NT2/D1 (cell line): ENCODE measurements at regions not wholly inside any gene's neighbourhood (a gene's known extent, or its start where the extent isn't known, plus 50 kb on each side); places are given as distances from the start of the nearest gene placed in this dataset.

Experiments
- DNase-seq: peaks from one replicate; pipeline ENCODE4 v3.0.0-alpha.2; 2011; ENCODE audit warnings: low read depth, low spot score
- H3K27me3 ChIP-seq: 2 replicates; pipeline ENCODE4 v1.6.0; 2011; ENCODE audit warnings: mild to moderate bottlenecking; ENCODE audit not compliant: insufficient read length, insufficient read depth
- H3K36me3 ChIP-seq: 2 replicates; pipeline ENCODE4 v1.6.1; 2011; ENCODE audit warnings: mild to moderate bottlenecking, low read length, mixed read lengths; ENCODE audit not compliant: insufficient read depth, insufficient read length
- H3K4me1 ChIP-seq: 2 replicates; pipeline ENCODE4 v1.5.1; 2011; ENCODE audit not compliant: insufficient read depth, insufficient read length
- H3K4me3 ChIP-seq: 2 replicates; pipeline ENCODE4 v1.5.1; 2011; ENCODE audit warnings: low read depth; ENCODE audit not compliant: insufficient read length
- H3K9ac ChIP-seq: 2 replicates; pipeline ENCODE4 v1.6.0; 2011; ENCODE audit warnings: low read depth; ENCODE audit not compliant: insufficient read length
- H3K9me3 ChIP-seq: 2 replicates; pipeline ENCODE4 v1.5.1; 2011; ENCODE audit warnings: mild to moderate bottlenecking, low read length; ENCODE audit not compliant: insufficient read depth
- SUZ12 ChIP-seq: IDR thresholded peaks from 2 replicates; pipeline ENCODE4 v1.6.1; 2011; ENCODE audit not compliant: insufficient read length, insufficient read depth; ENCODE audit errors: extremely low read depth
- YY1 ChIP-seq: IDR thresholded peaks from 2 replicates; pipeline ENCODE4 v1.6.1; 2011; ENCODE audit not compliant: insufficient read length, insufficient read depth
- ZNF274 ChIP-seq: IDR thresholded peaks from 2 replicates; pipeline ENCODE4 v1.6.1; 2011; ENCODE audit warnings: mild to moderate bottlenecking, low read depth, low read length

DNA sequence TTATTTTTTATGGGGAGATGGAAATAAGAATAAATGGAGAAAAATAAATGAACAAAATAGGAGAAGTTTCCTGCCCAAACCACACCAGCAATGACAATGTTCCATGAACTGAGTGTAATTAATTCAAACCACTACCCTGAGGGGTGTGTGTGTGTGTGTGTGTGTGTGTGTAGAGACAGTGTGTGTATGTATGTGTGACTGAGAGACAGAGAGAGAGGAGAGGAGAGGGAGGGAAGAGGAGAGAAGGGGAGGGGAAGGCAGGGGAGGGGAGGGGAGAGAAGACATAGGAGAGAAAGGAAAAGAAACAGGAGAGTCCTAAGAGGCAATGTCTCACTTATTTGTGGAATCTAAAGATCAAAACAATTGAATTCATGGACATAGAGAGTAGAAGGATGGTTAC is 65.0 kb upstream of the POU2AF1 start:
- H3K36me3 ChIP-seq = no peaks in the 10 kb centered on the region
- no peaks in the 10 kb centered on the region for H3K9me3 ChIP-seq
- no peak overlapping the region for H3K9ac ChIP-seq
- DNase-seq = no peak
- H3K4me3 ChIP-seq = no peak overlapping the region
- H3K27me3 ChIP-seq = no peaks in the 10 kb centered on the region
- TF ChIP-seq YY1 (no peak), SUZ12 (no peak), ZNF274 (no peak)
- H3K4me1 ChIP-seq = peaks cover 2% of the 10 kb centered on the region

DNA sequence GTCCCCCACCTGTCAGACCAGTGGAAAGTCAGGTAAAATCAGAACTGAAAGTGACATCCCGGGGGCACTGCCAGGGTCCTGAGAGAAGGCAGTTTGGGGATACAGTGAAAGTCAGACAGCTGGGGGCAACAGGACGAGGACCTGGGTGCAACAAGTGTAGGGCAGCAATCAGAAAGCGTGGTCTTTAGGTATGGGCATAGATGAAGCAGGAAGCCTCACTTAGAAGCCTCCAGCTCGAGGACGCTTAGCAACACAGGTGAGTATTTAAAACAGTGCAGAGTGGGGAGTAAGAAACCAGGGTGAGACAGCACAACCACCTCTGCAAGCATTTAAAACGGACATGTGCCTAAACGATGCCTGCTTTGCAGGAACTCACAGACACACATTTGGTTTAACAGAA is 64.6 kb upstream of the POU2AF1 start:
- Histone ChIP-seq H3K9me3 (no peaks in the 10 kb centered on the region), H3K36me3 (no peaks in the 10 kb centered on the region), H3K9ac (no peak overlapping the region), H3K4me3 (no peak overlapping the region), H3K4me1 (peaks cover 2% of the 10 kb centered on the region), H3K27me3 (no peaks in the 10 kb centered on the region)
- no peak for DNase-seq
- TF ChIP-seq SUZ12 = no peak
- no peak for TF ChIP-seq ZNF274
- TF ChIP-seq YY1 = no peak

DNA sequence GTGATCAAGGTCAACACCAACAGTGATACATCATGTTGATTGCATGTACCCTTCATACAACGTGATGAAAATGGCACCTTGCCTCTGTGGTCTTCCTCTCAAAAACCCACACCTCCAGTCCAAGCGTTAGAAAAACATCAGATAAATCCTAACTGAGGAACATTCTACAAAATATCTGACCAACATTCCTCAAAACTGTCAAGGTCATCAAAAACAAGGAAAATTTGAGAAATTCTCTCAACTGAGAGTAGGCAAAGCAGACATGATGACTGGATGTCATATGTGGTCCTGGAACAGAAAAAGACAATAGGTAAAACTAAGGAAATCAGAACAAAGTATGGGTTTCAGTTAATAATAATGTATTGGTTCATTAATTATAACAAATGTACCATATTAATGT is 64.0 kb upstream of the POU2AF1 start:
- Histone ChIP-seq H3K27me3 (no peaks in the 10 kb centered on the region), H3K4me1 (peaks cover 2% of the 10 kb centered on the region), H3K9ac (no peak overlapping the region)

DNA sequence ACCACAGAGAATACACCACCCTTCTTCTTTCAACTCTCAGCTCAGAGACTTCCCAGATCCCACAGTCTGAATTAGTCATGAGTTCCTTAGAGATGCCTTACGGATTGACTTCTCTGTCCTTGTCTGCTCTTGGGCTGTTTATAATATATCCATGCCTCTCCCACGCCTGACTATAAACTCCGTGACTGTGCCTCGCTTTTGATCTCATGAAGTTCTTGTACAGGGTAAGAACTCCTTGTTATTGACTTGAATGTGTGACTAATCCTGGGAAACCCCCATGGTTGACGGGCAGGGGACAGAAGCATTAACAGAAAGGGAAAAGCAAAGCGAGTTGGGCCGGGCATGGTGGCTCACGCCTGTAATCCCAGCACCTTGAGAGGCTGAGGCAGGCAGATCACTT is 62.4 kb upstream of the POU2AF1 start:
- TF ChIP-seq ZNF274 (no peak), YY1 (no peak), SUZ12 (no peak)
- no peak overlapping the region for H3K4me3 ChIP-seq
- H3K9ac ChIP-seq = no peak overlapping the region
- H3K36me3 ChIP-seq = no peaks in the 10 kb centered on the region
- no peaks in the 10 kb centered on the region for H3K27me3 ChIP-seq
- peaks cover 2% of the 10 kb centered on the region for H3K4me1 ChIP-seq
- DNase-seq = no peak
- no peaks in the 10 kb centered on the region for H3K9me3 ChIP-seq

More for the DNA sequence above, 64.0 kb upstream of the POU2AF1 start:
- no peak overlapping the region for H3K4me3 ChIP-seq
- no peaks in the 10 kb centered on the region for H3K9me3 ChIP-seq
- DNase-seq = no peak
- H3K36me3 ChIP-seq = no peaks in the 10 kb centered on the region
- no peak for TF ChIP-seq YY1
- no peak for TF ChIP-seq SUZ12
- TF ChIP-seq ZNF274 = no peak

DNA sequence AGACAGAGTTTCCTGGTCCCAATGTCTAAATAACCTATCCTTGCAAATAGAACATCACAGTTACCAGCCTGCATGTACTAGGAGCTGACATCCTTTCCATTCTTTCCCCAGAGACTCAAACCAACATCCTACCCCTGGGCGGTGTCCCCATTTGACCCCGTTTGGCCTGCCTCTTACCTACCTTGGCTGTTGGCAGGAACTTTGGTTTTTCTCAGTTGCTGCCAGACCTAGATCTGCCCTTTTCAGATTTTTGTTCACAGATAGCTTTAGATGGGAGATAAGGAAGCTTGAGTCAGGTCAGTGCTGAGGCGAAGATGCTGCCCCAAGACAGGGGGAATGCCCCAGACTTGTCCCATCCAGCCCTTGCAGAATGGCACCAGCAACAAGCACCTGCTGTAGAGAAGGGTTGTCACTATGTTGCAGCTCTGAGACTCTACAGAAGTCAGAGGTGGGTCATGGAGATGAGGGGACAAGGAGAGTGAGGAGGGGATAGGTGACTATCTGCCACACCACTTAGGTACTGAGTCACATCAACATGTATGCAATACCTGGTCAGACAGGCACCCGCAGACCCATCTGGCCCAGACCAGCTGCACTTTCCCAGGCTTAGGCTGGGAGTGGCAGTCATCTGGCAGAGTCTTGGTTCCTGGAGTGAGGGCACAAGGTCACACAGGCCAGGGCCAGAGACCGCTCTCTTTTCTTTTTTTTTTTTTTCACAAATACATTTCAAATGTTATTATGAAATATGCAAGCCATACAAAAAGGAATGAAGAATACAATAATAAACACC is 61.5 kb upstream of the POU2AF1 start:
- H3K4me1 ChIP-seq = peaks cover 4% of the 10 kb centered on the region
- TF ChIP-seq YY1 (no peak), SUZ12 (no peak), ZNF274 (no peak)
- H3K9me3 ChIP-seq = no peaks in the 10 kb centered on the region
- H3K4me3 ChIP-seq = no peak overlapping the region
- no peaks in the 10 kb centered on the region for H3K36me3 ChIP-seq
- H3K9ac ChIP-seq = no peak overlapping the region
- H3K27me3 ChIP-seq = no peaks in the 10 kb centered on the region
- no peak for DNase-seq

DNA sequence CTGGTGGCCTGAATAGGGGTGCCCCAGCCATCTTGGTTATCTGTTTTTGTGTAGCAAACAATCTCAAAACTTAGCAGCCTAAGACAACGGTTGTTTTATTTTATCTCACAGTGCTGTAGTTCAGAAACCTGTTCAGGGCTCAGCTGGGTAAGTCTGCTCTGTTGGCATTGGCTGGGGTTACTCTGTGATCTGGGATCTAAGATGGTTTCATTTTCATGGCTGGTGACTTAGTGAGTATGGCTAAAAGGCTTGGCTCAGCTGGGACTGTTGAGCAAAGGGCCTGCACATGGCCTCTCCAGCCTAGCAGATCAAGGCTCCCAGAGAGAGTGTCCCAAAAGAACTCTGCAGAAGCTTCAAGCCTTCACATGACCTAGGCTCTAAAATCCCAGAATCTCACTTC is 60.8 kb upstream of the POU2AF1 start:
- Histone ChIP-seq H3K9ac (no peak overlapping the region), H3K4me3 (no peak overlapping the region), H3K4me1 (peaks cover 6% of the 10 kb centered on the region)

DNA sequence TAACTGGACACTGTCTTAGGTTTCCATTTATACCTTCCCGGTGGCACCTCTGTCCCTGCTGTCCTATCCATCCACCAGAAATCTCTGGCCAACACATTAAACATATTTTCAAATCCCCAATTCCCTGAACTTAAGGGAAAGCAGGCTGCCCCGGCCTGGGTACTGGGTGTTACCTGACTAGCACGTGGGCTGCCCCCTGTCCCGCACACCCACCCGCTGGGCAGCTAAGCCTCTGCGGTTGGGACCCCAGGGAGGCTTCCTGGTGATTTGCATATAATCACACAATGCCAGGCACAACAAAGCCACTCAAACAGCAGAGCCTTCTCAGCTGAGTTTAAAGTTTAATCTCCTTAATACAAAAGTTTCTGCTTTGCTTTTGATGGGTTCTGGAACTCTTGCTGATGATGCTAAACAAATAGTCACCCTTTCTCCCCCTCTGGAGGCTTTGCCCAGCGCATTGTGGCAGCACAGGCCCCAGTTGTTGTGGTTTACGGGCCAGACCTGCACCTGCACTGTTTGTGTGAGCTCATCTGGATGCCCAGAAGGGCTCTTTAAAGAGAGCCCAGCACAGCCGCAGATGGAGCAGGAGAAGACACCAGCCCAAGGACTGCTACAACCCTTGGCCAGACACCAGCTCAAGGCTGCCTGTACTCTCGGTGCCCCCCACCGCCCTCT is 59.9 kb upstream of the POU2AF1 start:
- H3K4me3 ChIP-seq = no peak overlapping the region
- no peaks in the 10 kb centered on the region for H3K9me3 ChIP-seq
- H3K36me3 ChIP-seq = no peaks in the 10 kb centered on the region
- no peak for DNase-seq
- H3K4me1 ChIP-seq = peaks cover 6% of the 10 kb centered on the region
- TF ChIP-seq YY1 (no peak), SUZ12 (no peak), ZNF274 (no peak)
- H3K9ac ChIP-seq = no peak overlapping the region
- no peaks in the 10 kb centered on the region for H3K27me3 ChIP-seq

More for the DNA sequence above, 60.8 kb upstream of the POU2AF1 start:
- H3K27me3 ChIP-seq = no peaks in the 10 kb centered on the region
- no peak for DNase-seq
- no peak for TF ChIP-seq YY1
- TF ChIP-seq ZNF274 = no peak
- no peak for TF ChIP-seq SUZ12
- H3K36me3 ChIP-seq = no peaks in the 10 kb centered on the region
- no peaks in the 10 kb centered on the region for H3K9me3 ChIP-seq
